ENCODE measurements at regions not wholly inside any gene's neighbourhood (a gene's known extent, or its start where the extent isn't known, plus 50 kb on each side); places are given as distances from the start of the nearest gene placed in this dataset.

DNA sequence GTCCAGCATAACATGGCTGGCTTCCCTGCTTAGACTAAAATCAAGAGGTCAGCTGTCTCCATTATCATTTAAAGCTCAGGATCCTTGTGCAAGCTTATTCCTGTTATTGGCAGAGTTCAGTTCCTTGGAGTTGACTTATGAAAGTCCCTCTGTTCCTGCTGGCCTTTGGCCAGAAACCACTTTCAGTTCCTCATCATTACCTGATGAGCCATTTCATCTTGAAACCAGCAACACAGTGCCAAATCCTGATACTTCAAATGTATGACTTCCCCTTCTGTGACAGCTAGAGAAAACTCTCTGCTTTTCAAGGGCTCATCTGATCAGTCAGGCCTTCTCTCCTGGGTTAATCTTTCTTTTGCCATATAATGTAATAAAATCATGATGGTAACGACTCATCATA, 110.6 kb upstream of the FSTL5 start:
- TF ChIP-seq EZH2 (IDR thresholded peaks at IDR 0.05; ENCODE audit: borderline replicate concordance, low read depth, low read length, poor library complexity, severe bottlenecking) = no peak
- TF ChIP-seq, protein P1, sequence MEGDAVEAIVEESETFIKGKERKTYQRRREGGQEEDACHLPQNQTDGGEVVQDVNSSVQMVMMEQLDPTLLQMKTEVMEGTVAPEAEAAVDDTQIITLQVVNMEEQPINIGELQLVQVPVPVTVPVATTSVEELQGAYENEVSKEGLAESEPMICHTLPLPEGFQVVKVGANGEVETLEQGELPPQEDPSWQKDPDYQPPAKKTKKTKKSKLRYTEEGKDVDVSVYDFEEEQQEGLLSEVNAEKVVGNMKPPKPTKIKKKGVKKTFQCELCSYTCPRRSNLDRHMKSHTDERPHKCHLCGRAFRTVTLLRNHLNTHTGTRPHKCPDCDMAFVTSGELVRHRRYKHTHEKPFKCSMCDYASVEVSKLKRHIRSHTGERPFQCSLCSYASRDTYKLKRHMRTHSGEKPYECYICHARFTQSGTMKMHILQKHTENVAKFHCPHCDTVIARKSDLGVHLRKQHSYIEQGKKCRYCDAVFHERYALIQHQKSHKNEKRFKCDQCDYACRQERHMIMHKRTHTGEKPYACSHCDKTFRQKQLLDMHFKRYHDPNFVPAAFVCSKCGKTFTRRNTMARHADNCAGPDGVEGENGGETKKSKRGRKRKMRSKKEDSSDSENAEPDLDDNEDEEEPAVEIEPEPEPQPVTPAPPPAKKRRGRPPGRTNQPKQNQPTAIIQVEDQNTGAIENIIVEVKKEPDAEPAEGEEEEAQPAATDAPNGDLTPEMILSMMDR (conservative IDR thresholded peaks at IDR 0.05; ENCODE audit: low read depth, low read length) = no peak

Data from A673 (cell line).